SK-N-SH (cell line): ENCODE measurements at regions not wholly inside any gene's neighbourhood (a gene's known extent, or its start where the extent isn't known, plus 50 kb on each side); places are given as distances from the start of the nearest gene placed in this dataset.
"Not testable (repeated sequence)": the region's sequence is repeated elsewhere in the genome, so short reads cannot be mapped to it uniquely, and the experiment has no call there.

Source experiments
- CTCF ChIA-PET: fragments of 300-600, 350-600 bp; formaldehyde crosslinking; extraction: SDS; loops from one replicate; lab custom pipeline; 2021; lab: Yijun Ruan, JAX
- POLR2A ChIA-PET: fragments of 350-600 bp; sonication (Branson Sonifier 250); formaldehyde crosslinking; extraction: SDS; loops from one replicate; lab custom pipeline; 2020; ENCODE audit warnings: antibody characterized with exemption, inconsistent platforms; lab: Yijun Ruan, JAX
- DNase-seq: peaks from one replicate; pipeline ENCODE4 v3.0.0; 2012
- H2AFZ ChIP-seq: fragments of 200-600 bp; sonication (generic); 2 replicates; pipeline ENCODE4 v1.8.1; 2016; ENCODE audit warnings: antibody characterized with exemption, mild to moderate bottlenecking, low read depth
- H3F3A ChIP-seq: fragments of 200-600 bp; sonication (generic); replicated peaks from 2 replicates; pipeline ENCODE3; 2016; ENCODE audit warnings: antibody characterized with exemption, mild to moderate bottlenecking; ENCODE audit not compliant: insufficient read depth
- H3K27ac ChIP-seq, 2 experiments: fragments of 200-500 bp in 1 of 2; fragments of 200-600 bp in 1 of 2; sonication (Bioruptor generic) in 1 of 2; sonication (generic), shearing (Covaris generic) in 1 of 2; 2 replicates each; pipeline versions ENCODE4 v1.5.1 to v1.6.1; 2014 to 2016; ENCODE audit warnings: low read depth in 2 of 2, inconsistent platforms in 1 of 2, low read length in 1 of 2, mild to moderate bottlenecking in 1 of 2, mixed read lengths in 1 of 2
- H3K27me3 ChIP-seq: fragments of 200-600 bp; sonication (generic), shearing (Covaris generic); 2 replicates; pipeline ENCODE4 v1.6.1; 2016; ENCODE audit warnings: mixed run types; ENCODE audit not compliant: insufficient read depth
- H3K36me3 ChIP-seq, 2 experiments: fragments of 200-500 bp in 1 of 2; fragments of 200-600 bp in 1 of 2; sonication (Bioruptor generic) in 1 of 2; sonication (generic) in 1 of 2; replicated peaks in 1 of 2; 2 replicates each; pipeline versions ENCODE3 to v1.5.1; 2014 to 2016; ENCODE audit warnings: low read length in 1 of 2, mild to moderate bottlenecking in 1 of 2; ENCODE audit not compliant: insufficient read depth in 2 of 2, control insufficient read depth in 1 of 2
- H3K4me1 ChIP-seq, 2 experiments: fragments of 200-500 bp in 1 of 2; fragments of 200-600 bp in 1 of 2; sonication (Bioruptor generic) in 1 of 2; sonication (generic), shearing (Covaris generic) in 1 of 2; 2 replicates each; pipeline versions ENCODE4 v1.5.1 to v1.6.1; 2014 to 2016; ENCODE audit warnings: low read depth in 1 of 2, low read length in 1 of 2, mixed run types in 1 of 2; ENCODE audit not compliant: insufficient read depth in 2 of 2, control insufficient read depth in 1 of 2
- H3K4me2 ChIP-seq: fragments of 200-600 bp; sonication (generic), shearing (Covaris generic); 2 replicates; pipeline ENCODE4 v1.6.1; 2017; ENCODE audit warnings: mixed run types
- H3K4me3 ChIP-seq, 2 experiments: fragments of 200-500 bp in 1 of 2; fragments of 200-600 bp in 1 of 2; sonication (Bioruptor generic) in 1 of 2; sonication (generic), shearing (Covaris generic) in 1 of 2; 2 replicates each; pipeline versions ENCODE4 v1.5.1 to v1.8.1; 2014 to 2016; ENCODE audit warnings: low read depth in 2 of 2, inconsistent platforms in 1 of 2, low read length in 1 of 2, mild to moderate bottlenecking in 1 of 2, mixed read lengths in 1 of 2, moderate library complexity in 1 of 2
- H3K79me2 ChIP-seq: fragments of 200-600 bp; sonication (generic); 2 replicates; pipeline ENCODE4 v1.8.1; 2017; ENCODE audit warnings: mild to moderate bottlenecking; ENCODE audit not compliant: insufficient read depth
- H3K9ac ChIP-seq: fragments of 200-600 bp; sonication (generic); 2 replicates; pipeline ENCODE4 v1.6.1; 2017; ENCODE audit warnings: mixed run types
- H3K9me2 ChIP-seq: fragments of 200-600 bp; sonication (generic); 2 replicates; pipeline ENCODE4 v1.6.1; 2017; ENCODE audit warnings: mixed run types
- H3K9me3 ChIP-seq: fragments of 200-600 bp; sonication (generic); 2 replicates; pipeline ENCODE4 v1.6.1; 2017; ENCODE audit warnings: mixed run types, mild to moderate bottlenecking, moderate library complexity
- H4K20me1 ChIP-seq: fragments of 200-600 bp; sonication (generic); 2 replicates; pipeline ENCODE4 v1.6.1; 2017; ENCODE audit warnings: mild to moderate bottlenecking, mixed run types; ENCODE audit not compliant: insufficient read depth
- CHD2 ChIP-seq: fragments of 150-350 bp; IDR thresholded peaks from 2 replicates; pipeline ENCODE4 v1.6.1; 2018; ENCODE audit warnings: low read length; ENCODE audit not compliant: partially characterized antibody
- EZH2phosphoT487 ChIP-seq: fragments of 200-600 bp; sonication (generic); IDR thresholded peaks from 2 replicates; pipeline ENCODE4 v1.6.1; 2017; ENCODE audit warnings: low read depth, mixed run types, mild to moderate bottlenecking, antibody characterized with exemption, moderate library complexity, borderline replicate concordance
- FOSL2 ChIP-seq: IDR thresholded peaks from 2 replicates; pipeline ENCODE4 v1.4.0; 2012; ENCODE audit warnings: low read depth, mild to moderate bottlenecking, moderate library complexity, borderline replicate concordance
- FOXM1 ChIP-seq: IDR thresholded peaks from 2 replicates; pipeline ENCODE4 v1.4.0; 2012; ENCODE audit warnings: low read depth, mild to moderate bottlenecking
- POLR2AphosphoS5 ChIP-seq: IDR thresholded peaks from 2 replicates; pipeline ENCODE4 v1.6.1; 2012; ENCODE audit warnings: low read depth, low read length
- REST ChIP-seq: IDR thresholded peaks from 2 replicates; pipeline ENCODE4 v1.6.1; 2012; ENCODE audit warnings: mild to moderate bottlenecking, low read depth, low read length, moderate library complexity
- SIN3A ChIP-seq: IDR thresholded peaks from 2 replicates; pipeline ENCODE4 v1.6.1; 2012; ENCODE audit warnings: low read depth, mild to moderate bottlenecking, low read length, moderate library complexity, borderline replicate concordance
- SMC3 ChIP-seq: IDR thresholded peaks from 2 replicates; pipeline ENCODE4 v1.6.1; 2012; ENCODE audit warnings: low read depth, low read length, improper control_type of control experiment
- YY1 ChIP-seq: IDR thresholded peaks from 2 replicates; pipeline ENCODE4 v1.4.0; 2012; ENCODE audit warnings: low read depth, mild to moderate bottlenecking
- WGBS: methylation state at CpG from one replicate; pipeline ENCODE4 v1.1.6; 2017; ENCODE audit warnings: low lambda C conversion rate; 5-methylcytosine and 5-hydroxymethylcytosine counted together
- TF ChIP-seq, protein P1 (sequence below): IDR thresholded peaks from 2 replicates; pipeline ENCODE4 v1.4.0; 2012; ENCODE audit warnings: low read depth

- TF ChIP-seq REST (no peak), SIN3A (no peak)
- TF ChIP-seq, all 33 proteins: peak for 0
These were observed 90.6 kb upstream of the FRMD1 start (continued) for GRCh38 chr6:168169624-168170023.

DNA sequence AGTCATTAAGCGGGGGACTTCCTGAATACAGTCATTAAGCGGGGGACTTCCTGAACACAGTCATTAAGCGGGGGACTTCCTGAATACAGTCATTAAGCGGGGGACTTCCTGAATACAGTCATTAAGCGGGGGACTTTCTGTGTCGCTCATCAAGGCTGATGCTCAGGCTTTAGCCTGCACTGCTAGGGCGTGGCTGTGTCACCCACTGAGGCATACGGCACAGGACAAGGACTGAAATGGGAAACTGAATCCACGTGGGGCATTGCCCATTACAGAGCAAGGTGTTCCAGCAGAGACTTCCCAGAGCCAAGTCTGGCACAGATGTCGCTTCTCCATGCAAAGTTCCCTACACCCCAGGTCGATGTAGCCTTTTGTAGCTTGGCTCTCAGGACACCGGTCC is 89.9 kb upstream of the FRMD1 start:
- POLR2A ChIA-PET, CTCF ChIA-PET, H3K4me1 ChIP-seq, H3K36me3 ChIP-seq, H3K4me3 ChIP-seq, H3K4me2 ChIP-seq, H2AFZ ChIP-seq, H3F3A ChIP-seq, H4K20me1 ChIP-seq, H3K27me3 ChIP-seq, H3K79me2 ChIP-seq, H3K9ac ChIP-seq, H3K27ac ChIP-seq, DNase-seq, H3K9me3 ChIP-seq, H3K9me2 ChIP-seq: not testable (repeated sequence)
- 59% methylated on average over 10 of the region's 12 CpGs for WGBS

- DNase-seq, H3K36me3 ChIP-seq, H3K9me3 ChIP-seq, H3K79me2 ChIP-seq, H3K4me3 ChIP-seq, H3K27me3 ChIP-seq, H3K27ac ChIP-seq, POLR2A ChIA-PET, H2AFZ ChIP-seq, H3K4me2 ChIP-seq, H3K9me2 ChIP-seq, H3K9ac ChIP-seq, H3F3A ChIP-seq, H4K20me1 ChIP-seq: not testable (repeated sequence)
- CTCF ChIA-PET = interaction anchor here (1.2 kb wide), 1 partner anchor 10 kb away, joined by 4 read pairs; no protein-coding TSS in a partner anchor
- peaks cover 0 to 10% of the 10 kb centered on the region in 2 experiments; a peak in 1 of 4 replicates for H3K4me1 ChIP-seq
- WGBS = 68% methylated on average over 12 of the region's 13 CpGs
These were observed 89.3 kb upstream of the FRMD1 start for GRCh38 chr6:168168330-168168729.

- H3K4me3 ChIP-seq = no peak overlapping the region
- ChIA-PET POLR2A (no interaction called here), CTCF (interaction anchor here (1.2 kb wide), 1 partner anchor 11 kb away, joined by 4 read pairs; no protein-coding TSS in a partner anchor)
- H3K27ac ChIP-seq = no peak overlapping the region
- no peaks in the 10 kb centered on the region for H3K27me3 ChIP-seq
- WGBS = 60% methylated on average over 9 of the region's 12 CpGs
- DNase-seq = no peak
- no peaks in the 10 kb centered on the region for H3K9me3 ChIP-seq
- no peak overlapping the region for H2AFZ ChIP-seq
- no peaks in the 10 kb centered on the region for H3K9me2 ChIP-seq
- no peaks in the 10 kb centered on the region for H3K36me3 ChIP-seq
- H3K4me1 ChIP-seq = peaks cover 0 to 16% of the 10 kb centered on the region in 2 experiments; a peak in 1 of 4 replicates
- H4K20me1 ChIP-seq = no peaks in the 10 kb centered on the region
- no peak overlapping the region for H3K9ac ChIP-seq
- H3K4me2 ChIP-seq = no peak overlapping the region
- no peaks in the 10 kb centered on the region for H3K79me2 ChIP-seq
- no peaks in the 10 kb centered on the region for H3F3A ChIP-seq
- TF ChIP-seq, protein P1, sequence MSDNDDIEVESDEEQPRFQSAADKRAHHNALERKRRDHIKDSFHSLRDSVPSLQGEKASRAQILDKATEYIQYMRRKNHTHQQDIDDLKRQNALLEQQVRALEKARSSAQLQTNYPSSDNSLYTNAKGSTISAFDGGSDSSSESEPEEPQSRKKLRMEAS = no peak
- TF ChIP-seq CHD2 (no peak), EZH2phosphoT487 (no peak), FOXM1 (no peak), REST (no peak), YY1 (no peak), POLR2AphosphoS5 (no peak), SMC3 (no peak), FOSL2 (no peak)
These were observed 88.7 kb upstream of the FRMD1 start for GRCh38 chr6:168167431-168168315.
